Fibroblast of lung (primary cell): ENCODE measurements at regions not wholly inside any gene's neighbourhood (a gene's known extent, or its start where the extent isn't known, plus 50 kb on each side); places are given as distances from the start of the nearest gene placed in this dataset.

ENCODE experiments used
- EZH2 ChIP-seq: IDR thresholded peaks from 2 replicates; pipeline ENCODE4 v1.5.1; 2012; ENCODE audit warnings: low read length, control low read depth, mild to moderate bottlenecking; ENCODE audit errors: missing control alignments
- TF ChIP-seq, protein P1 (sequence below), 2 donors: IDR thresholded peaks in 1 of 2; conservative IDR thresholded peaks in 1 of 2; 1 replicate in 1 of 2; 2 replicates in 1 of 2; pipeline ENCODE4 v1.5.1; 2011 to 2012; ENCODE audit warnings: low read length in 2 of 2, control low read depth in 1 of 2, inconsistent platforms in 1 of 2, low read depth in 1 of 2, mild to moderate bottlenecking in 1 of 2

DNA sequence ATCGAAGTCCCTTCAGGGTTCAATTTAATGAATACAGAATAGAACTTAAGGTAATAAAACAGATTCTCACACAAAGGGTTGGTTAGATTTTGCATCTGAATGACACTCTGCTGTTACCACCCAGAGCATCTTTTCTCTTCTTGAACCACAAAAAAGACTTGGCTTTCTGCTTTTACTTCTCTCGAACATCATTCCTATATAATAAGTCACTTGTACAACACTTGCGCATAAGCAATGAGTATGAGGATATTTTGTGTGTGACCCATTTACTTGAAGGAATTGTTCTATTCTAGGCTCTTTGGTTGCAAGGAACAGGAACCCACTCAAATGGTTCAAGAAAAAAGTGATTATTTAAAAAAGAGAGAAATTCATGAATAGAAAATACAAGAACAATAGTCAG, 126.2 kb downstream of the NUP35 start:
- TF ChIP-seq, protein P1, sequence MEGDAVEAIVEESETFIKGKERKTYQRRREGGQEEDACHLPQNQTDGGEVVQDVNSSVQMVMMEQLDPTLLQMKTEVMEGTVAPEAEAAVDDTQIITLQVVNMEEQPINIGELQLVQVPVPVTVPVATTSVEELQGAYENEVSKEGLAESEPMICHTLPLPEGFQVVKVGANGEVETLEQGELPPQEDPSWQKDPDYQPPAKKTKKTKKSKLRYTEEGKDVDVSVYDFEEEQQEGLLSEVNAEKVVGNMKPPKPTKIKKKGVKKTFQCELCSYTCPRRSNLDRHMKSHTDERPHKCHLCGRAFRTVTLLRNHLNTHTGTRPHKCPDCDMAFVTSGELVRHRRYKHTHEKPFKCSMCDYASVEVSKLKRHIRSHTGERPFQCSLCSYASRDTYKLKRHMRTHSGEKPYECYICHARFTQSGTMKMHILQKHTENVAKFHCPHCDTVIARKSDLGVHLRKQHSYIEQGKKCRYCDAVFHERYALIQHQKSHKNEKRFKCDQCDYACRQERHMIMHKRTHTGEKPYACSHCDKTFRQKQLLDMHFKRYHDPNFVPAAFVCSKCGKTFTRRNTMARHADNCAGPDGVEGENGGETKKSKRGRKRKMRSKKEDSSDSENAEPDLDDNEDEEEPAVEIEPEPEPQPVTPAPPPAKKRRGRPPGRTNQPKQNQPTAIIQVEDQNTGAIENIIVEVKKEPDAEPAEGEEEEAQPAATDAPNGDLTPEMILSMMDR (conservative IDR thresholded peaks at IDR 0.05 in 1 of 2, IDR thresholded peaks at IDR 0.05 in 1 of 2; ENCODE audit: low read depth in 1 of 2, low read length in 2 of 2): no peak
- TF ChIP-seq EZH2: no peak
